ENCODE measurements at regions not wholly inside any gene's neighbourhood (a gene's known extent, or its start where the extent isn't known, plus 50 kb on each side); places are given as distances from the start of the nearest gene placed in this dataset.

GRCh38 chr5:174167080-174167910, 121.8 kb downstream of the NSG2 start:
- Histone ChIP-seq H3K4me2 (ENCODE audit: control insufficient read depth, insufficient read depth) (no peak overlapping the region), H3K36me3 (ENCODE audit: control insufficient read depth in 2 of 2, insufficient read depth in 2 of 2, low read length in 1 of 2) (no peaks in the 10 kb centered on the region), H3K9ac (ENCODE audit: control insufficient read depth, insufficient read depth, low read length) (no peak overlapping the region), H3K27me3 (replicated peaks in 1 of 2; ENCODE audit: control insufficient read depth in 2 of 2, insufficient read depth in 2 of 2, low read length in 1 of 2) (no peaks in the 10 kb centered on the region; a peak in 2 of 4 replicates), H4K20me1 (ENCODE audit: control insufficient read depth, insufficient read depth) (no peaks in the 10 kb centered on the region), H3K4me1 (ENCODE audit: control insufficient read depth, insufficient read depth, low read length) (no peaks in the 10 kb centered on the region), H3K4me3 (no peak overlapping the region), H3K9me3 (replicated peaks; ENCODE audit: control insufficient read depth, insufficient read depth, low read length) (no peaks in the 10 kb centered on the region), H3K79me2 (ENCODE audit: control insufficient read depth, insufficient read depth, low read length) (no peaks in the 10 kb centered on the region), H2AFZ (ENCODE audit: control insufficient read depth, low read depth, low read length) (no peak overlapping the region), H3K27ac (ENCODE audit: control insufficient read depth, insufficient read depth) (no peak overlapping the region)
- no TSS peak for BruUV-seq (replicated peaks)
- ChIA-PET POLR2A (no interaction called here), RAD21 (ENCODE audit: unreplicated experiment) (no interaction called here), SMC1A (ENCODE audit: uncharacterized antibody, unreplicated experiment) (no interaction called here), CTCF (no interaction called here)
- TF ChIP-seq NFYA (IDR thresholded peaks at IDR 0.05; ENCODE audit: borderline replicate concordance, low read depth, low read length), result no peak
- no peak for TF ChIP-seq POU2F2 (IDR thresholded peaks at IDR 0.05; ENCODE audit: borderline replicate concordance, low read depth, low read length)
- TF ChIP-seq PML (IDR thresholded peaks at IDR 0.05; ENCODE audit: low read length), result no peak
- TF ChIP-seq IRF5 (IDR thresholded peaks at IDR 0.05; ENCODE audit: borderline replicate concordance), result no peak
- no peak for TF ChIP-seq ZNF24 (IDR thresholded peaks at IDR 0.05)
- TF ChIP-seq LARP7 (IDR thresholded peaks at IDR 0.05), result no peak
- TF ChIP-seq CEBPB (IDR thresholded peaks at IDR 0.05; ENCODE audit: borderline replicate concordance in 1 of 2, low read depth in 2 of 2, low read length in 2 of 2), result no peak
- TF ChIP-seq PAX8 (IDR thresholded peaks at IDR 0.05), result no peak
- TF ChIP-seq HDAC2 (IDR thresholded peaks at IDR 0.05), result no peak
- no peak for TF ChIP-seq BHLHE40 (IDR thresholded peaks at IDR 0.05; ENCODE audit: borderline replicate concordance in 1 of 2, low read depth in 2 of 2, low read length in 1 of 2)
- no peak for TF ChIP-seq PBX3 (IDR thresholded peaks at IDR 0.05; ENCODE audit: insufficient replicate concordance, low read depth, low read length)
- TF ChIP-seq IRF3 (IDR thresholded peaks at IDR 0.05), result no peak
- TF ChIP-seq ZNF217 (IDR thresholded peaks at IDR 0.05), result no peak
- no peak for TF ChIP-seq KDM1A (IDR thresholded peaks at IDR 0.05; ENCODE audit: borderline replicate concordance)
- in situ Hi-C loops (cut with MboI) (no loop called here), intact Hi-C loops (cut with micrococcal nuclease; ENCODE audit: unreplicated experiment) (no loop called here)
- no peak for ATAC-seq
- WGBS (ENCODE audit: insufficient coverage, insufficient replicate concordance, low lambda C conversion rate, missing lambda C conversion rate), result 39% methylated on average over 16 of the region's 16 CpGs
- FAIRE-seq, result no peak
- DNase-seq (ENCODE audit: low read depth, low spot score), result no peak

All from GM12878 (cell line).